K562 (cell line): ENCODE measurements at regions not wholly inside any gene's neighbourhood (a gene's known extent, or its start where the extent isn't known, plus 50 kb on each side); places are given as distances from the start of the nearest gene placed in this dataset.

Source experiments
- ATAC-seq: fragments of 200-7000 bp; cut with Tn5 transposase; 3 replicates; pipeline ENCODE4 v1.9.1; 2020; ENCODE audit warnings: moderate library complexity
- BruUV-seq: library from RNA; stranded (reverse); fragments of 400-500 nt; replicated peaks from 2 replicates; lab custom pipeline; 2021; lab: Mats Ljungman, UMichigan
- CTCF ChIA-PET: fragments of 300-600 bp; formaldehyde crosslinking; extraction: SDS; loops from one replicate; lab custom pipeline; 2021; ENCODE audit warnings: low intra/inter-chr PET ratio; lab: Yijun Ruan, JAX
- POLR2A ChIA-PET: fragments of 300-600, 350-650 bp; sonication (Branson Sonifier 250); formaldehyde crosslinking; extraction: SDS; loops from one replicate; lab custom pipeline; 2021; ENCODE audit warnings: antibody characterized with exemption, inconsistent platforms; lab: Yijun Ruan, JAX
- DNase-seq, 4 experiments: peaks; one replicate each; pipeline versions ENCODE4 v3.0.0 to v3.0.0-alpha.2; 2011 to 2018; ENCODE audit warnings: low spot score in 3 of 4, mixed read lengths in 3 of 4; ENCODE audit errors: extremely low read depth in 1 of 4
- FAIRE-seq: peaks from 2 replicates; lab custom pipeline; 2011; peaks lifted over from hg19 to GRCh38; lab: Jason Lieb, UNC
- H2AFZ ChIP-seq: 2 replicates; pipeline ENCODE4 v1.6.0; 2011; ENCODE audit warnings: low read depth, low read length, control low read depth, inconsistent platforms
- H3K27ac ChIP-seq: fragments of 200-600 bp; 3 replicates; pipeline ENCODE4 v1.8.0; 2011; ENCODE audit warnings: low read depth, mild to moderate bottlenecking, control low read depth, inconsistent platforms, low read length, moderate library complexity, mixed read lengths; ENCODE audit errors: extremely low read depth
- H3K27me3 ChIP-seq, 2 experiments: fragments of 300-600 bp in 1 of 2; 2 replicates in 1 of 2; 3 replicates in 1 of 2; pipeline versions ENCODE4 v1.6.0 to v1.8.0; 2011; ENCODE audit warnings: inconsistent platforms in 2 of 2, low read length in 2 of 2, mild to moderate bottlenecking in 1 of 2, mixed read lengths in 1 of 2, moderate library complexity in 1 of 2; ENCODE audit not compliant: control insufficient read depth in 2 of 2, insufficient read depth in 2 of 2
- H3K36me3 ChIP-seq: fragments of 300-600 bp; 3 replicates; pipeline ENCODE4 v1.8.0; 2011; ENCODE audit warnings: mild to moderate bottlenecking, low read length, inconsistent platforms; ENCODE audit not compliant: control insufficient read depth, insufficient read depth
- H3K4me1 ChIP-seq, 2 experiments: fragments of 200-600 bp in 1 of 2; replicated peaks in 1 of 2; 2 replicates in 1 of 2; 3 replicates in 1 of 2; pipeline versions ENCODE4 v1.5.1 to v1.8.0; 2011; ENCODE audit warnings: inconsistent platforms in 2 of 2, low read length in 2 of 2, mild to moderate bottlenecking in 1 of 2, mixed read lengths in 1 of 2, moderate library complexity in 1 of 2; ENCODE audit not compliant: control insufficient read depth in 2 of 2, insufficient read depth in 2 of 2
- H3K4me2 ChIP-seq: 2 replicates; pipeline ENCODE4 v1.6.1; 2011; ENCODE audit warnings: low read length, control low read depth, inconsistent platforms, mixed read lengths; ENCODE audit not compliant: insufficient read depth
- H3K4me3 ChIP-seq: fragments of 200-600 bp; sonication (generic), shearing (Covaris generic); 2 replicates; pipeline ENCODE4 v1.5.1; 2016; ENCODE audit warnings: control low read depth, inconsistent platforms
- H3K79me2 ChIP-seq: fragments of 200-600 bp; 3 replicates; pipeline ENCODE4 v1.8.0; 2011; ENCODE audit warnings: low read length, inconsistent platforms; ENCODE audit not compliant: control insufficient read depth, insufficient read depth
- H3K9ac ChIP-seq, 2 experiments: 2 replicates each; pipeline versions ENCODE4 v1.6.0 to v1.6.1; 2011; ENCODE audit warnings: low read depth in 2 of 2, low read length in 2 of 2, control low read depth in 1 of 2, inconsistent platforms in 1 of 2, mild to moderate bottlenecking in 1 of 2, mixed read lengths in 1 of 2; ENCODE audit not compliant: insufficient read depth in 1 of 2
- H3K9me1 ChIP-seq: one replicate; pipeline ENCODE4 v1.6.0; 2011; ENCODE audit warnings: inconsistent platforms, mild to moderate bottlenecking, low read length, moderate library complexity; ENCODE audit not compliant: control insufficient read depth, insufficient read depth
- H3K9me3 ChIP-seq: replicated peaks from 2 replicates; pipeline ENCODE4 v1.5.1; 2011; ENCODE audit warnings: low read depth, low read length, inconsistent platforms; ENCODE audit not compliant: control insufficient read depth, insufficient read depth
- H4K20me1 ChIP-seq: replicated peaks from 2 replicates; pipeline ENCODE4 v1.6.1; 2011; ENCODE audit warnings: low read length, inconsistent platforms, mixed read lengths; ENCODE audit not compliant: control insufficient read depth, insufficient read depth
- ARID1B ChIP-seq: fragments of 450-650 bp; IDR thresholded peaks from 2 replicates; pipeline ENCODE4 v1.6.1; 2016; ENCODE audit warnings: antibody characterized with exemption, mild to moderate bottlenecking, inconsistent platforms
- C11orf30 ChIP-seq: fragments of 450-650 bp; IDR thresholded peaks from 2 replicates; pipeline ENCODE4 v1.6.1; 2016; ENCODE audit warnings: low read depth, mild to moderate bottlenecking
- CBFA2T2 ChIP-seq: fragments of 450-650 bp; conservative IDR thresholded peaks from 2 replicates; pipeline ENCODE4 v1.6.1; 2017; ENCODE audit warnings: mild to moderate bottlenecking
- CC2D1A ChIP-seq: fragments of 450-650 bp; IDR thresholded peaks from 2 replicates; pipeline ENCODE4 v1.6.1; 2017; ENCODE audit warnings: mild to moderate bottlenecking
- CREM ChIP-seq: IDR thresholded peaks from 2 replicates; pipeline ENCODE4 v1.6.1; 2014; ENCODE audit warnings: antibody characterized with exemption, low read depth
- DDX20 ChIP-seq: fragments of 450-650 bp; IDR thresholded peaks from 2 replicates; pipeline ENCODE4 v1.6.1; 2016; ENCODE audit warnings: missing genetic modification characterization, low read depth, mild to moderate bottlenecking, missing compliant biosample characterization, moderate library complexity
- EP300 ChIP-seq: IDR thresholded peaks from 2 replicates; pipeline ENCODE4 v1.6.1; 2012; ENCODE audit warnings: low read length, improper control_type of control experiment
- JUND ChIP-seq, 2 experiments: IDR thresholded peaks; 2 replicates in 1 of 2; 3 replicates in 1 of 2; pipeline ENCODE4 v1.6.1; 2011; ENCODE audit warnings: borderline replicate concordance in 2 of 2, low read depth in 2 of 2, low read length in 2 of 2, improper control_type of control experiment in 1 of 2, missing biosample characterization in 1 of 2, missing genetic modification characterization in 1 of 2, missing genetic modification reagents in 1 of 2
- LARP7 ChIP-seq: fragments of 450-650 bp; IDR thresholded peaks from 2 replicates; pipeline ENCODE4 v1.6.1; 2016
- MYBL2 ChIP-seq, 2 experiments: fragments of 450-650 bp in 1 of 2; sonication (generic) in 1 of 2; formaldehyde crosslinking in 1 of 2; IDR thresholded peaks; 2 replicates each; pipeline versions ENCODE4 v1.6.1 to v1.8.1; 2017 to 2022; ENCODE audit warnings: borderline replicate concordance in 1 of 2, inconsistent platforms in 1 of 2, low read depth in 1 of 2, mild to moderate bottlenecking in 1 of 2, missing genetic modification reagents in 1 of 2, moderate library complexity in 1 of 2
- PPARD ChIP-seq: fragments of 250-450 bp; sonication (Bioruptor Pico); IDR thresholded peaks from 2 replicates; pipeline ENCODE4 v1.8.0; 2022; ENCODE audit warnings: inconsistent platforms, mild to moderate bottlenecking, moderate library complexity
- RNF2 ChIP-seq: sonication (generic); IDR thresholded peaks from 2 replicates; pipeline ENCODE4 v1.6.1; 2016
- SOX6 ChIP-seq: fragments of 450-650 bp; IDR thresholded peaks from 2 replicates; pipeline ENCODE4 v1.6.1; 2014; ENCODE audit warnings: mild to moderate bottlenecking
- TEAD4 ChIP-seq, 2 experiments: sonication (generic) in 1 of 2; formaldehyde crosslinking in 1 of 2; IDR thresholded peaks; 2 replicates each; pipeline versions ENCODE4 v1.6.1 to v1.8.0; 2012 to 2022; ENCODE audit warnings: borderline replicate concordance in 1 of 2, inconsistent platforms in 1 of 2, low read length in 1 of 2, mild to moderate bottlenecking in 1 of 2, missing genetic modification reagents in 1 of 2
- TOE1 ChIP-seq, 2 experiments: fragments of 450-650 bp in 1 of 2; sonication (generic) in 1 of 2; formaldehyde crosslinking in 1 of 2; IDR thresholded peaks; 2 replicates each; pipeline versions ENCODE4 v1.7.1 to v1.8.0; 2016 to 2022; ENCODE audit warnings: borderline replicate concordance in 2 of 2, mild to moderate bottlenecking in 2 of 2, antibody characterized with exemption in 1 of 2, inconsistent platforms in 1 of 2, low read depth in 1 of 2, missing genetic modification reagents in 1 of 2, moderate library complexity in 1 of 2
- ZNF583 ChIP-seq: fragments of 250-450 bp; sonication (Bioruptor Pico); IDR thresholded peaks from 2 replicates; pipeline ENCODE4 v1.4.0; 2020
- WGBS: fragments of 100-300 bp; shearing (Covaris generic); methylation state at CpG from one replicate; pipeline ENCODE4 v1.1.6; 2016; ENCODE audit warnings: low coverage, mixed read lengths; ENCODE audit not compliant: insufficient coverage; ENCODE audit errors: missing lambda C conversion rate; 5-methylcytosine and 5-hydroxymethylcytosine counted together
- in situ Hi-C: fragments of 300-500 bp; cut with MboI; formaldehyde crosslinking; loops from 4 replicates; pipeline ENCODE4 v1.15.0; 2018; ENCODE audit warnings: inconsistent platforms, mixed read lengths
- intact Hi-C: fragments of 100-400 bp; cut with micrococcal nuclease; formaldehyde crosslinking; loops from 2 replicates; pipeline ENCODE4 v1.14.2; 2022
- TF ChIP-seq, protein P1 (sequence below): fragments of 250-450 bp; sonication (Bioruptor Pico); IDR thresholded peaks from 2 replicates; pipeline ENCODE4 v1.9.0; 2021; ENCODE audit warnings: mild to moderate bottlenecking
- TF ChIP-seq, protein P2 (sequence below): IDR thresholded peaks from 2 replicates; pipeline ENCODE4 v1.6.1; 2011; ENCODE audit warnings: borderline replicate concordance, low read depth, mild to moderate bottlenecking, moderate library complexity, low read length; ENCODE audit not compliant: insufficient read depth, poor library complexity, severe bottlenecking

- TF ChIP-seq MYBL2 (IDR thresholded peaks at IDR 0.05; ENCODE audit: low read depth), result no peak
- no peak for TF ChIP-seq MYBL2 (CRISPR knock-in tag; IDR thresholded peaks at IDR 0.05; ENCODE audit: borderline replicate concordance)
- no peak for TF ChIP-seq LARP7
- no peak for TF ChIP-seq ZNF583
- peak; percentile 56 for TF ChIP-seq TEAD4 (IDR thresholded peaks at IDR 0.05; ENCODE audit: low read length)
- no peak for TF ChIP-seq TEAD4 (CRISPR knock-in tag; IDR thresholded peaks at IDR 0.05; ENCODE audit: borderline replicate concordance)
- peak; percentile 64; the same call in 1 of the 2 replicates for TF ChIP-seq ARID1B
- TF ChIP-seq CC2D1A, result no peak
- TF ChIP-seq EP300, result peak; percentile 69
- peak; percentile 46; the same call in 1 of the 2 replicates for TF ChIP-seq RNF2
- TF ChIP-seq CREM, result peak; percentile 62
- TF ChIP-seq SOX6, result peak; percentile 60; the same call in 1 of the 2 replicates
- TF ChIP-seq CBFA2T2, result peak; percentile 45
- peak; percentile 13; the same call in 1 of the 2 replicates for TF ChIP-seq JUND (IDR thresholded peaks at IDR 0.05; ENCODE audit: borderline replicate concordance, low read depth, low read length)
- TF ChIP-seq JUND (tag; IDR thresholded peaks at IDR 0.05; ENCODE audit: borderline replicate concordance, low read depth, low read length), result no peak; the same call in 2 of the 3 replicates
Observed at GRCh38 chr18:1006965-1007364, 102.3 kb downstream of the ADCYAP1 start (continued).

GRCh38 chr18:1011349-1011748, 106.7 kb downstream of the ADCYAP1 start:
- no peaks in the 10 kb centered on the region for H3K9me3 ChIP-seq
- WGBS, result 11% methylated on average over 3 of the region's 3 CpGs
- no peak overlapping the region for H3K4me2 ChIP-seq
- FAIRE-seq (peak; percentile 72), DNase-seq (no peak), ATAC-seq (no peak; the same call in 2 of the 3 replicates)
- H2AFZ ChIP-seq, result no peak overlapping the region
- H3K9ac ChIP-seq, result no peak overlapping the region
- in situ Hi-C loops, result no loop called here
- peaks cover 7% of the 10 kb centered on the region; the same call in 1 of the 2 replicates for H4K20me1 ChIP-seq
- BruUV-seq, result no TSS peak
- H3K27me3 ChIP-seq, result no peaks in the 10 kb centered on the region
- no peak overlapping the region for H3K27ac ChIP-seq
- peaks cover 0 to 10% of the 10 kb centered on the region in 2 experiments; a peak in 3 of 5 replicates for H3K4me1 ChIP-seq
- H3K9me1 ChIP-seq, result no peaks in the 10 kb centered on the region
- no peaks in the 10 kb centered on the region for H3K36me3 ChIP-seq
- no peak overlapping the region for H3K4me3 ChIP-seq
- H3K79me2 ChIP-seq, result no peaks in the 10 kb centered on the region
- intact Hi-C loops, result no loop called here
- ChIA-PET POLR2A (interaction anchor here (1.5 kb wide), 1 partner anchor 23 kb away, joined by 3 read pairs; no protein-coding TSS in a partner anchor), CTCF (no interaction called here)
- TF ChIP-seq TOE1 (IDR thresholded peaks at IDR 0.05; ENCODE audit: borderline replicate concordance), result no peak
- no peak for TF ChIP-seq TOE1 (CRISPR knock-in tag; IDR thresholded peaks at IDR 0.05; ENCODE audit: borderline replicate concordance, low read depth)
- TF ChIP-seq, protein P1, sequence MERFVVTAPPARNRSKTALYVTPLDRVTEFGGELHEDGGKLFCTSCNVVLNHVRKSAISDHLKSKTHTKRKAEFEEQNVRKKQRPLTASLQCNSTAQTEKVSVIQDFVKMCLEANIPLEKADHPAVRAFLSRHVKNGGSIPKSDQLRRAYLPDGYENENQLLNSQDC (CRISPR knock-in tag), result no peak
- TF ChIP-seq PPARD (CRISPR knock-in tag), result no peak
- TF ChIP-seq, protein P2, sequence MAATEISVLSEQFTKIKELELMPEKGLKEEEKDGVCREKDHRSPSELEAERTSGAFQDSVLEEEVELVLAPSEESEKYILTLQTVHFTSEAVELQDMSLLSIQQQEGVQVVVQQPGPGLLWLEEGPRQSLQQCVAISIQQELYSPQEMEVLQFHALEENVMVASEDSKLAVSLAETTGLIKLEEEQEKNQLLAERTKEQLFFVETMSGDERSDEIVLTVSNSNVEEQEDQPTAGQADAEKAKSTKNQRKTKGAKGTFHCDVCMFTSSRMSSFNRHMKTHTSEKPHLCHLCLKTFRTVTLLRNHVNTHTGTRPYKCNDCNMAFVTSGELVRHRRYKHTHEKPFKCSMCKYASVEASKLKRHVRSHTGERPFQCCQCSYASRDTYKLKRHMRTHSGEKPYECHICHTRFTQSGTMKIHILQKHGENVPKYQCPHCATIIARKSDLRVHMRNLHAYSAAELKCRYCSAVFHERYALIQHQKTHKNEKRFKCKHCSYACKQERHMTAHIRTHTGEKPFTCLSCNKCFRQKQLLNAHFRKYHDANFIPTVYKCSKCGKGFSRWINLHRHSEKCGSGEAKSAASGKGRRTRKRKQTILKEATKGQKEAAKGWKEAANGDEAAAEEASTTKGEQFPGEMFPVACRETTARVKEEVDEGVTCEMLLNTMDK, result no peak
- TF ChIP-seq DDX20 (tag), result no peak
- peak; percentile 96 for TF ChIP-seq C11orf30
